Vagina (tissue), 2 donors: ENCODE measurements at regions not wholly inside any gene's neighbourhood (a gene's known extent, or its start where the extent isn't known, plus 50 kb on each side); places are given as distances from the start of the nearest gene placed in this dataset.

Source experiments
- POLR2A ChIP-seq, 2 donors: fragments of 450-650 bp; IDR thresholded peaks; one replicate each; pipeline ENCODE4 v1.6.1; 2017; ENCODE audit warnings: antibody characterized with exemption in 2 of 2, mild to moderate bottlenecking in 2 of 2, moderate library complexity in 2 of 2
- POLR2AphosphoS5 ChIP-seq, 2 donors: sonication (generic); formaldehyde crosslinking; IDR thresholded peaks; one replicate each; pipeline ENCODE4 v1.9.0; 2017; ENCODE audit warnings: antibody characterized with exemption in 2 of 2, mild to moderate bottlenecking in 2 of 2, low read depth in 1 of 2; ENCODE audit not compliant: insufficient read depth in 1 of 2

- TF ChIP-seq POLR2AphosphoS5 (IDR thresholded peaks at IDR 0.05; ENCODE audit: insufficient read depth in 1 of 2, low read depth in 1 of 2) (no peak), POLR2A (IDR thresholded peaks at IDR 0.05) (no peak)
Observed at GRCh38 chr14:51321036-51321435, 81.0 kb downstream of the TMX1 start.
